ENCODE measurements at regions not wholly inside any gene's neighbourhood (a gene's known extent, or its start where the extent isn't known, plus 50 kb on each side); places are given as distances from the start of the nearest gene placed in this dataset.

- no peak for DNase-seq (ENCODE audit: low spot score)
- no peaks in the 10 kb centered on the region for H3K4me1 ChIP-seq (replicated peaks)
- no peaks in the 10 kb centered on the region for H3K27me3 ChIP-seq (replicated peaks; ENCODE audit: insufficient read depth)
- H3K4me3 ChIP-seq: no peak overlapping the region
- TF ChIP-seq CTCF (IDR thresholded peaks at IDR 0.05) (no peak), POLR2AphosphoS5 (IDR thresholded peaks at IDR 0.05) (no peak), POLR2A (IDR thresholded peaks at IDR 0.05) (no peak)
- intact Hi-C loops (cut with DNase I): no loop called here
- H3K27ac ChIP-seq: no peak overlapping the region
- H3K36me3 ChIP-seq: no peaks in the 10 kb centered on the region
- WGBS: 72% methylated on average over 1 of the region's 1 CpG
- H3K9me3 ChIP-seq: no peaks in the 10 kb centered on the region
Measured at GRCh38 chr9:106403081-106403480, 459.9 kb upstream of the ZNF462 start.

GRCh38 chr9:106404137-106404536 lies 458.8 kb upstream of the ZNF462 start:
- Histone ChIP-seq H3K27ac (no peak overlapping the region), H3K9me3 (no peaks in the 10 kb centered on the region), H3K27me3 (replicated peaks; ENCODE audit: insufficient read depth) (no peaks in the 10 kb centered on the region), H3K36me3 (no peaks in the 10 kb centered on the region), H3K4me3 (no peak overlapping the region), H3K4me1 (replicated peaks) (no peaks in the 10 kb centered on the region)
- no peak for DNase-seq (ENCODE audit: low spot score)
- no peak for TF ChIP-seq CTCF (IDR thresholded peaks at IDR 0.05)
- TF ChIP-seq POLR2AphosphoS5 (IDR thresholded peaks at IDR 0.05): no peak
- TF ChIP-seq POLR2A (IDR thresholded peaks at IDR 0.05): no peak
- intact Hi-C loops (cut with DNase I): no loop called here

- Histone ChIP-seq H3K27ac (no peak overlapping the region), H3K4me3 (no peak overlapping the region), H3K9me3 (no peaks in the 10 kb centered on the region), H3K36me3 (no peaks in the 10 kb centered on the region), H3K27me3 (replicated peaks; ENCODE audit: insufficient read depth) (no peaks in the 10 kb centered on the region), H3K4me1 (replicated peaks) (no peaks in the 10 kb centered on the region)
- TF ChIP-seq POLR2AphosphoS5 (IDR thresholded peaks at IDR 0.05) (no peak), CTCF (IDR thresholded peaks at IDR 0.05) (no peak), POLR2A (IDR thresholded peaks at IDR 0.05) (no peak)
- WGBS: 81% methylated on average over 2 of the region's 2 CpGs
- intact Hi-C loops (cut with DNase I): no loop called here
- DNase-seq (ENCODE audit: low spot score): no peak
Measured at GRCh38 chr9:106405871-106406435, 457.0 kb upstream of the ZNF462 start.

- H3K4me1 ChIP-seq (replicated peaks): no peaks in the 10 kb centered on the region
- DNase-seq (ENCODE audit: low spot score): no peak
- H3K27ac ChIP-seq: no peak overlapping the region
- no peaks in the 10 kb centered on the region for H3K9me3 ChIP-seq
- no peak overlapping the region for H3K4me3 ChIP-seq
- no peaks in the 10 kb centered on the region for H3K27me3 ChIP-seq (replicated peaks; ENCODE audit: insufficient read depth)
- TF ChIP-seq CTCF (IDR thresholded peaks at IDR 0.05) (no peak), POLR2AphosphoS5 (IDR thresholded peaks at IDR 0.05) (no peak), POLR2A (IDR thresholded peaks at IDR 0.05) (no peak)
- H3K36me3 ChIP-seq: no peaks in the 10 kb centered on the region
- intact Hi-C loops (cut with DNase I): no loop called here
- 78% methylated on average over 7 of the region's 7 CpGs for WGBS
Measured at GRCh38 chr9:106414042-106414441, 448.9 kb upstream of the ZNF462 start.

- DNase-seq (ENCODE audit: low spot score): no peak
- H3K27ac ChIP-seq: no peak overlapping the region
- WGBS: 94% methylated on average over 1 of the region's 1 CpG
- no peaks in the 10 kb centered on the region for H3K9me3 ChIP-seq
- H3K4me3 ChIP-seq: no peak overlapping the region
- intact Hi-C loops (cut with DNase I): no loop called here
- no peak for TF ChIP-seq POLR2AphosphoS5 (IDR thresholded peaks at IDR 0.05)
- no peak for TF ChIP-seq POLR2A (IDR thresholded peaks at IDR 0.05)
- no peak for TF ChIP-seq CTCF (IDR thresholded peaks at IDR 0.05)
- no peaks in the 10 kb centered on the region for H3K36me3 ChIP-seq
- no peaks in the 10 kb centered on the region for H3K4me1 ChIP-seq (replicated peaks)
- H3K27me3 ChIP-seq (replicated peaks; ENCODE audit: insufficient read depth): no peaks in the 10 kb centered on the region
Measured at GRCh38 chr9:106417685-106418084, 445.3 kb upstream of the ZNF462 start.
